ENCODE measurements at regions not wholly inside any gene's neighbourhood (a gene's known extent, or its start where the extent isn't known, plus 50 kb on each side); places are given as distances from the start of the nearest gene placed in this dataset.

DNA sequence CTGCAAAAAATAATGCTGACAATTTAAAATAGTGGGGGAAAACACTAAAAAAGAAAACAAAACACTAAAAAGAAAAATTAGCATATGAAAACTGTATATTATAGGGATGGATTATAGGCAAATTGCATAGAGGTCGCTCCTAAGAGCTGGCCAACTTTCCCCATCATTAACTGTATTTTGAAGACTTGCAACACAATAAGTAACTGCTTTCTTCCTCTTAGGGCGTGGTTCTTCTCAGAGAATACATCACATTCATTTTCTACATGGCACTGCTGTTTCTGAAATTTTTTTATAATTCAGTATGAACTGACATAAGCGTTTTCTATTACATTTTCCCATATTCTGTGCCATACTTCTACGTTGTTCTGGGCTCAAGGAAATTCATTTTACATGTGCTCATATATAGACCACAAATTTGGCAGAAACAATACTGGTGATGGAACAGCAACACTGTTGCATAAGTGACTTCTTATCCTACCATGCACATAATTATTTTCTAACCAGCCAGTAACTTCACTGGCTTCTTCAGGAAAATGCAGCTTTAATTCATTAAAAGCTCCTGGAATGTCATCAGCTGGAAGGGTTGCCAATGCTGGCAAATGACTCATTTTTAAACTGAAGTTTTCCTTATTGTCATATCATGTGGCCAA lies 171.2 kb upstream of the DMAC1 start:
- no peaks in the 10 kb centered on the region for H3K4me1 ChIP-seq (ENCODE audit: control insufficient read depth, extremely low read depth, insufficient read depth, low read length)
- no peaks in the 10 kb centered on the region for H3K9me1 ChIP-seq (replicated peaks; ENCODE audit: control insufficient read depth, extremely low read depth, insufficient read depth, low read length)
- TF ChIP-seq POLR2AphosphoS5 (IDR thresholded peaks at IDR 0.05; ENCODE audit: insufficient read depth, low read depth, low read length): no peak
- no peak for TF ChIP-seq FOS (IDR thresholded peaks at IDR 0.05; ENCODE audit: borderline replicate concordance, insufficient read depth, low read length)
- TF ChIP-seq, protein P1, sequence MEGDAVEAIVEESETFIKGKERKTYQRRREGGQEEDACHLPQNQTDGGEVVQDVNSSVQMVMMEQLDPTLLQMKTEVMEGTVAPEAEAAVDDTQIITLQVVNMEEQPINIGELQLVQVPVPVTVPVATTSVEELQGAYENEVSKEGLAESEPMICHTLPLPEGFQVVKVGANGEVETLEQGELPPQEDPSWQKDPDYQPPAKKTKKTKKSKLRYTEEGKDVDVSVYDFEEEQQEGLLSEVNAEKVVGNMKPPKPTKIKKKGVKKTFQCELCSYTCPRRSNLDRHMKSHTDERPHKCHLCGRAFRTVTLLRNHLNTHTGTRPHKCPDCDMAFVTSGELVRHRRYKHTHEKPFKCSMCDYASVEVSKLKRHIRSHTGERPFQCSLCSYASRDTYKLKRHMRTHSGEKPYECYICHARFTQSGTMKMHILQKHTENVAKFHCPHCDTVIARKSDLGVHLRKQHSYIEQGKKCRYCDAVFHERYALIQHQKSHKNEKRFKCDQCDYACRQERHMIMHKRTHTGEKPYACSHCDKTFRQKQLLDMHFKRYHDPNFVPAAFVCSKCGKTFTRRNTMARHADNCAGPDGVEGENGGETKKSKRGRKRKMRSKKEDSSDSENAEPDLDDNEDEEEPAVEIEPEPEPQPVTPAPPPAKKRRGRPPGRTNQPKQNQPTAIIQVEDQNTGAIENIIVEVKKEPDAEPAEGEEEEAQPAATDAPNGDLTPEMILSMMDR (IDR thresholded peaks at IDR 0.05; ENCODE audit: extremely low read depth in 1 of 2, insufficient read depth in 1 of 2, low read depth in 1 of 2, low read length in 2 of 2): no peak
- TF ChIP-seq MYC (IDR thresholded peaks at IDR 0.05; ENCODE audit: low read depth, low read length): no peak
- no peak for TF ChIP-seq EZH2 (IDR thresholded peaks at IDR 0.05; ENCODE audit: borderline replicate concordance, low read depth, low read length, severe bottlenecking)
- TF ChIP-seq JUN (IDR thresholded peaks at IDR 0.05; ENCODE audit: borderline replicate concordance, insufficient read depth, insufficient read length, low read depth): no peak
- TF ChIP-seq, protein P2, sequence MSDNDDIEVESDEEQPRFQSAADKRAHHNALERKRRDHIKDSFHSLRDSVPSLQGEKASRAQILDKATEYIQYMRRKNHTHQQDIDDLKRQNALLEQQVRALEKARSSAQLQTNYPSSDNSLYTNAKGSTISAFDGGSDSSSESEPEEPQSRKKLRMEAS (IDR thresholded peaks at IDR 0.05; ENCODE audit: insufficient read depth, insufficient read length): no peak
- no peak for TF ChIP-seq GATA2 (IDR thresholded peaks at IDR 0.05; ENCODE audit: insufficient read depth, insufficient read length, low read depth, low read length)
- TF ChIP-seq POLR2A (IDR thresholded peaks at IDR 0.05; ENCODE audit: low read depth, low read length): no peak
- no peaks in the 10 kb centered on the region for H3K27me3 ChIP-seq (ENCODE audit: control insufficient read depth in 2 of 2, insufficient read depth in 2 of 2, low read length in 2 of 2)
- H2AFZ ChIP-seq (ENCODE audit: low read depth, low read length): no peak overlapping the region
- CTCF ChIA-PET: no interaction called here
- dilution Hi-C loops (cut with MboI; ENCODE audit: extremely low pct_ligation_motif_present, low sequenced_read_pairs): no loop called here
- no peaks in the 10 kb centered on the region for H3K79me2 ChIP-seq (ENCODE audit: control insufficient read depth, insufficient read depth, low read length)
- no peaks in the 10 kb centered on the region for H3K36me3 ChIP-seq (ENCODE audit: control insufficient read depth in 2 of 2, extremely low read depth in 1 of 2, insufficient read depth in 2 of 2, low read length in 2 of 2)
- DNase-seq (ENCODE audit: low read depth, low spot score): no peak
- H3K9ac ChIP-seq (replicated peaks; ENCODE audit: extremely low read depth, insufficient read depth, low read length): no peak overlapping the region
- no peak overlapping the region for H3K27ac ChIP-seq (ENCODE audit: insufficient read depth, low read depth, low read length)
- H3K4me2 ChIP-seq (ENCODE audit: insufficient read depth, low read length): no peak overlapping the region
- FAIRE-seq: no peak
- no TSS peak for BruUV-seq (replicated peaks)
- H3K9me3 ChIP-seq (replicated peaks; ENCODE audit: control insufficient read depth, insufficient read depth, low read length): no peaks in the 10 kb centered on the region
- intact Hi-C loops (cut with micrococcal nuclease): no loop called here
- POLR2A ChIA-PET: no interaction called here
- no peaks in the 10 kb centered on the region for H4K20me1 ChIP-seq (replicated peaks; ENCODE audit: control insufficient read depth, extremely low read depth, insufficient read depth, low read length)
- no peak overlapping the region for H3K4me3 ChIP-seq (replicated peaks in 1 of 3; ENCODE audit: insufficient read depth in 1 of 3, low read depth in 1 of 3, low read length in 3 of 3)

All from endothelial cell of umbilical vein (primary cell).